ENCODE measurements at regions not wholly inside any gene's neighbourhood (a gene's known extent, or its start where the extent isn't known, plus 50 kb on each side); places are given as distances from the start of the nearest gene placed in this dataset.

GRCh38 chr1:55746710-55747109 lies 531.5 kb upstream of the USP24 start:
- Mint-ChIP-seq H3K27me3 (ENCODE audit: low read depth, poor library complexity) (peaks cover 43% of the 10 kb centered on the region), H3K9me3 (peaks cover 14% of the 10 kb centered on the region), H3K4me1 (peaks cover 17% of the 10 kb centered on the region), H3K4me3 (no peak overlapping the region), H3K27ac (no peak overlapping the region), H3K36me3 (ENCODE audit: low read depth) (no peaks in the 10 kb centered on the region)
- no peak for DNase-seq
- TF ChIP-seq CTCF (IDR thresholded peaks at IDR 0.05) = no peak

DNA sequence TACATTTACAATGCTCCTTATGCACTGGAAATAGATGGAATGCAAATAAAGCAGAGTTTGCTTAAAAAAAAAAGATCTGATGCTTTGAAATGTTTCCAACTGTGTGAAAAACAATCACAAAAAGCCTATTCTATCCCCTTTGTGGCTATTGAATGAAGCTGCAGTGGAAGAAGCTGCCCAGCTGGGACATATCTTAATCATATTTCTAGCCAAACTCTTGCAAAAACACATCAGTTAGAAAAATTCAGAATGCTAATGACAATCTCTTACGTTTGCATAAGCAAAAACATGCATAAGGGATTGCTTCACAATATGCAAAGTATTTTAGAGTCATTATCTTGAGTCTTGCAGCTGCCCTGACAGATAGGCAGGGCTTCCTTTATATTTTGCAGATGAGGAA lies 526.4 kb upstream of the USP24 start:
- no peak overlapping the region for H3K27ac Mint-ChIP-seq
- H3K4me3 Mint-ChIP-seq = no peak overlapping the region
- no peak for TF ChIP-seq CTCF (IDR thresholded peaks at IDR 0.05)
- no peaks in the 10 kb centered on the region for H3K4me1 Mint-ChIP-seq
- H3K27me3 Mint-ChIP-seq (ENCODE audit: low read depth, poor library complexity) = peaks cover 20% of the 10 kb centered on the region
- no peak for DNase-seq
- peaks cover 3% of the 10 kb centered on the region for H3K9me3 Mint-ChIP-seq
- H3K36me3 Mint-ChIP-seq (ENCODE audit: low read depth) = no peaks in the 10 kb centered on the region

GRCh38 chr1:55735106-55735505 lies 519.9 kb upstream of the USP24 start:
- Mint-ChIP-seq H3K9me3 (no peaks in the 10 kb centered on the region), H3K27ac (no peak overlapping the region), H3K27me3 (ENCODE audit: low read depth, poor library complexity) (no peaks in the 10 kb centered on the region), H3K4me1 (peaks cover 9% of the 10 kb centered on the region), H3K36me3 (ENCODE audit: low read depth) (no peaks in the 10 kb centered on the region), H3K4me3 (no peak overlapping the region)
- TF ChIP-seq CTCF (IDR thresholded peaks at IDR 0.05) = no peak
- no peak for DNase-seq

DNA sequence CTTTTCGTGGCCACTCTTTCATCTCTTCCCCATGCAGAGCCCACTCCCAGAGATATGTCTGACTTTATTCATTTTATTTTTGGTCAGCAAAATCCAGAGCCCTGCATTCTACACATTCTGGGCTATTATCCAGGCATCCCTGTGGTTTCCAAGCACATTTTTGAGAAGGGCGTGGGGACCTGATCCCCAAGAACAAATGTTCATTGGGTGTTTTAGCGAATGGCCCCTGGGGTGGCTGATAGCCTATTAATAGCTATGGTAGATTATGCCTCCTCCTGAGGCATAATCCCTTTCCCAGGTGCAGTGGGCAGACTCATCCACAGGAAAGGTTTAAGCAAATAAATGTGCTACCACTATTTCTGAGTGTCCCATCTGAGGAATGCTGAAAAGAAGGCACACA lies 511.8 kb upstream of the USP24 start:
- Mint-ChIP-seq H3K4me1 (no peaks in the 10 kb centered on the region), H3K4me3 (no peak overlapping the region)
- no peak for TF ChIP-seq CTCF (IDR thresholded peaks at IDR 0.05)

GRCh38 chr1:55725378-55725777 lies 510.2 kb upstream of the USP24 start:
- no peak for TF ChIP-seq CTCF (IDR thresholded peaks at IDR 0.05)
- Mint-ChIP-seq H3K9me3 (no peaks in the 10 kb centered on the region), H3K36me3 (ENCODE audit: low read depth) (no peaks in the 10 kb centered on the region), H3K4me3 (no peak overlapping the region), H3K27ac (no peak overlapping the region), H3K27me3 (ENCODE audit: low read depth, poor library complexity) (peaks cover 8% of the 10 kb centered on the region), H3K4me1 (peaks cover 2% of the 10 kb centered on the region)
- no peak for DNase-seq

More for the DNA sequence above, 511.8 kb upstream of the USP24 start:
- H3K36me3 Mint-ChIP-seq (ENCODE audit: low read depth) = no peaks in the 10 kb centered on the region
- no peak for DNase-seq
- H3K9me3 Mint-ChIP-seq = no peaks in the 10 kb centered on the region
- H3K27ac Mint-ChIP-seq = no peak overlapping the region
- H3K27me3 Mint-ChIP-seq (ENCODE audit: low read depth, poor library complexity) = peaks cover 8% of the 10 kb centered on the region

DNA sequence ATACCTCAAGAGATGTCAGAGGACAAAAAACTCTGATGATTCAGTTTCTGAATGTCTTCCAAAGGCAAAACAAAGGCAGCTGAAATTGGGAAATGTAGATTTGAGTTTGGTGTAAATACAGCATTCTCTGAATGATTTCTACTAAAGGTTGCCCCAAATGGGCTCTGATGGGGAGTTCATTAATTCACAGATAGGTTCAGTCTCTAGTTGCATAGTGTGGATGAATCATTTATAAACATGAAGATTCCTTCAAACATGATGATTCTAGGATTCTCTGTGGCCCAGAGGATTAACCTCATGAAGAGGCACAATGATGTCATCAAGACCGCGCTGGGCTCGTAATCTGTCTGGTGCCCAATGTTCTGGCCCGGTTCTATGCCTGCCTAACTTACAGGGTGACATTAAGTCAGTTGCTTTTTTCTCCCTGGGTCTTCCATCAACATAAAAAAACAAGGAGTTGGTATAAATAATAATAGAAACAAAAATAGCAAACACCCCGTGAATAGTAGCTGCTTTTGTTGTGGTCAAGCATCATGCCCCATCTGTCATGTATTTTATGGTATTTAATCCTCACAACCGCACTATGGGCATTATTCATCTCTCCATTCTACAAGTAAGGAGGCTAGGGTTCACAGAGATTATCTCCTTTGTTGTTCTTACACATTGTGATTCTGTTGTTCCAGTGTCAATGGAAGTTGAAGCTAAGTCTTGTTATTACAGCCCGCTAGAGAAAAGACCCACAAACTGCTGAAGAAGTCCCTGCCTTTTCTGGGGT lies 509.6 kb upstream of the USP24 start:
- H3K27ac Mint-ChIP-seq = no peak overlapping the region
- no peak for TF ChIP-seq CTCF (IDR thresholded peaks at IDR 0.05)

More for the DNA sequence above, 509.6 kb upstream of the USP24 start:
- Mint-ChIP-seq H3K36me3 (ENCODE audit: low read depth) (no peaks in the 10 kb centered on the region), H3K27me3 (ENCODE audit: low read depth, poor library complexity) (peaks cover 8% of the 10 kb centered on the region), H3K9me3 (no peaks in the 10 kb centered on the region), H3K4me3 (no peak overlapping the region), H3K4me1 (peaks cover 4% of the 10 kb centered on the region)
- no peak for DNase-seq

Data from nephron progenitor cell (in vitro differentiated cells).